ENCODE measurements at regions not wholly inside any gene's neighbourhood (a gene's known extent, or its start where the extent isn't known, plus 50 kb on each side); places are given as distances from the start of the nearest gene placed in this dataset.

DNA sequence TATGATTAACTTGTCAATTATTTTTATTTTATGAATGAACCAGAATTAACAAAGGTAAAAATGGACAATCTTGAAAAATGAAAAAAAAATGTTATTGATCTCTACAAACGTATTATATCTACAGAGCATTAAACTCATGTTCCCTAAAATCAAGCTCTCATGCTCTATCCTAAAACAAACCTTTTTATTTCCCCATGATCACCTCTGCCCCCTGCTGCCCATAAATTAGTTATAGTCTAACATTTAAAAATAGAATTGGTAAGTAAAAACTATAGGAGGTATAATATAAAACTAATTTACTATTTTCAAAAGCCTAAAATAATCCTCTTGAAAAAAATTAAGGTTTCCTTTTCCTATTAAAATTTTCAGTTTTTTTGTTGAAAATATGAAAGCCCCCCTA is 168.0 kb upstream of the POU5F2 start:
- DNase-seq = no peak

DNA sequence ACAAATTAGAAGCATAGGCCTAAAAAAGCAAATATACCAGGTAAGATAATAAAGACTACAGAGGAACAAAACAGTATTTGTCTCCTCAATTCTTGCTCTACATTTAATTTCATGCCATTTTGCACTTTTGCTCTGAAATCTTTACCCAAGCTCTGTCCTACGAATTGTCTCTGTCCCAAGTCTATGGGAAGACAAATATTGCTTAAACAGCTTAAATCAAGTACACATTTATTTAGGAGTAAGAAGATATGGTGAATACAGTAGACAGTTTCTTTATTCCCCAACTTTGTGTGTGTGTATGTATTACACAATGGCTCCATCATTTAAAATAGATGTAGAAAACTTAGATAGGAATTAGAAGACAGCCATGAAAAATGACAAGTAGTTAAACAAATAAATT is 163.5 kb upstream of the POU5F2 start:
- TF ChIP-seq, protein P1, sequence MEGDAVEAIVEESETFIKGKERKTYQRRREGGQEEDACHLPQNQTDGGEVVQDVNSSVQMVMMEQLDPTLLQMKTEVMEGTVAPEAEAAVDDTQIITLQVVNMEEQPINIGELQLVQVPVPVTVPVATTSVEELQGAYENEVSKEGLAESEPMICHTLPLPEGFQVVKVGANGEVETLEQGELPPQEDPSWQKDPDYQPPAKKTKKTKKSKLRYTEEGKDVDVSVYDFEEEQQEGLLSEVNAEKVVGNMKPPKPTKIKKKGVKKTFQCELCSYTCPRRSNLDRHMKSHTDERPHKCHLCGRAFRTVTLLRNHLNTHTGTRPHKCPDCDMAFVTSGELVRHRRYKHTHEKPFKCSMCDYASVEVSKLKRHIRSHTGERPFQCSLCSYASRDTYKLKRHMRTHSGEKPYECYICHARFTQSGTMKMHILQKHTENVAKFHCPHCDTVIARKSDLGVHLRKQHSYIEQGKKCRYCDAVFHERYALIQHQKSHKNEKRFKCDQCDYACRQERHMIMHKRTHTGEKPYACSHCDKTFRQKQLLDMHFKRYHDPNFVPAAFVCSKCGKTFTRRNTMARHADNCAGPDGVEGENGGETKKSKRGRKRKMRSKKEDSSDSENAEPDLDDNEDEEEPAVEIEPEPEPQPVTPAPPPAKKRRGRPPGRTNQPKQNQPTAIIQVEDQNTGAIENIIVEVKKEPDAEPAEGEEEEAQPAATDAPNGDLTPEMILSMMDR (IDR thresholded peaks at IDR 0.05) = no peak
- Mint-ChIP-seq H3K4me3 (no peak overlapping the region), H3K27me3 (ENCODE audit: low read depth, poor library complexity) (no peaks in the 10 kb centered on the region), H3K36me3 (ENCODE audit: low read depth) (no peaks in the 10 kb centered on the region), H3K4me1 (no peaks in the 10 kb centered on the region), H3K9me3 (no peaks in the 10 kb centered on the region), H3K27ac (no peak overlapping the region)
- DNase-seq = no peak

More for the DNA sequence above, 168.0 kb upstream of the POU5F2 start:
- Mint-ChIP-seq H3K36me3 (ENCODE audit: low read depth) (no peaks in the 10 kb centered on the region), H3K4me3 (no peak overlapping the region), H3K9me3 (no peaks in the 10 kb centered on the region), H3K4me1 (peaks cover 17% of the 10 kb centered on the region), H3K27me3 (ENCODE audit: low read depth, poor library complexity) (no peaks in the 10 kb centered on the region), H3K27ac (no peak overlapping the region)
- TF ChIP-seq, protein P1 (IDR thresholded peaks at IDR 0.05) = peak; percentile 24

- DNase-seq = no peak
- Mint-ChIP-seq H3K27ac (no peak overlapping the region), H3K36me3 (ENCODE audit: low read depth) (no peaks in the 10 kb centered on the region), H3K9me3 (no peaks in the 10 kb centered on the region), H3K4me1 (no peaks in the 10 kb centered on the region), H3K27me3 (ENCODE audit: low read depth, poor library complexity) (no peaks in the 10 kb centered on the region), H3K4me3 (no peak overlapping the region)
- TF ChIP-seq, protein P1 (IDR thresholded peaks at IDR 0.05) = no peak
Observed at GRCh38 chr5:93902288-93902687, 160.9 kb upstream of the POU5F2 start.

- H3K27ac Mint-ChIP-seq = no peak overlapping the region
- H3K4me3 Mint-ChIP-seq = no peak overlapping the region
- H3K4me1 Mint-ChIP-seq = peaks cover 10% of the 10 kb centered on the region
- no peaks in the 10 kb centered on the region for H3K36me3 Mint-ChIP-seq (ENCODE audit: low read depth)
- no peaks in the 10 kb centered on the region for H3K9me3 Mint-ChIP-seq
- no peaks in the 10 kb centered on the region for H3K27me3 Mint-ChIP-seq (ENCODE audit: low read depth, poor library complexity)
- TF ChIP-seq, protein P1 (IDR thresholded peaks at IDR 0.05) = peak; percentile 65
- no peak for DNase-seq
Observed at GRCh38 chr5:93899026-93899600, 157.7 kb upstream of the POU5F2 start.

GRCh38 chr5:93894601-93895354 is 153.4 kb upstream of the POU5F2 start:
- peaks cover 45% of the 10 kb centered on the region for H3K4me1 Mint-ChIP-seq
- no peaks in the 10 kb centered on the region for H3K9me3 Mint-ChIP-seq
- H3K4me3 Mint-ChIP-seq = no peak overlapping the region

More at GRCh38 chr5:93894601-93895354, 153.4 kb upstream of the POU5F2 start:
- H3K27ac Mint-ChIP-seq = no peak overlapping the region
- DNase-seq = no peak
- TF ChIP-seq, protein P1 (IDR thresholded peaks at IDR 0.05) = peak; percentile 35
- no peaks in the 10 kb centered on the region for H3K36me3 Mint-ChIP-seq (ENCODE audit: low read depth)
- H3K27me3 Mint-ChIP-seq (ENCODE audit: low read depth, poor library complexity) = no peaks in the 10 kb centered on the region
